IPS-20b (cell line): ENCODE measurements at regions not wholly inside any gene's neighbourhood (a gene's known extent, or its start where the extent isn't known, plus 50 kb on each side); places are given as distances from the start of the nearest gene placed in this dataset.
"Not testable (repeated sequence)": the region's sequence is repeated elsewhere in the genome, so short reads cannot be mapped to it uniquely, and the experiment has no call there.

Experiments
- H3K27ac ChIP-seq: one replicate; pipeline ENCODE4 v1.5.1; 2013; ENCODE audit warnings: low read length
- H3K27me3 ChIP-seq: 2 replicates; pipeline ENCODE4 v1.6.1; 2013; ENCODE audit warnings: mild to moderate bottlenecking, low read length, inconsistent platforms; ENCODE audit not compliant: insufficient read depth
- H3K36me3 ChIP-seq: 2 replicates; pipeline ENCODE4 v1.6.1; 2013; ENCODE audit warnings: low read depth, mild to moderate bottlenecking, inconsistent platforms, low read length, moderate library complexity; ENCODE audit not compliant: insufficient read depth
- H3K4me1 ChIP-seq: 2 replicates; pipeline ENCODE4 v1.6.1; 2013; ENCODE audit warnings: mild to moderate bottlenecking, control low read depth, inconsistent platforms, low read length, moderate library complexity; ENCODE audit not compliant: insufficient read depth
- H3K4me3 ChIP-seq: 2 replicates; pipeline ENCODE4 v1.5.1; 2013; ENCODE audit warnings: mild to moderate bottlenecking, low read length, inconsistent platforms
- H3K9ac ChIP-seq: 2 replicates; pipeline ENCODE4 v1.6.1; 2013; ENCODE audit warnings: low read depth, mild to moderate bottlenecking, inconsistent platforms, low read length, moderate library complexity
- H3K9me3 ChIP-seq: 2 replicates; pipeline ENCODE4 v1.6.1; 2013; ENCODE audit warnings: mild to moderate bottlenecking, low read depth, low read length, inconsistent platforms; ENCODE audit not compliant: insufficient read depth

DNA sequence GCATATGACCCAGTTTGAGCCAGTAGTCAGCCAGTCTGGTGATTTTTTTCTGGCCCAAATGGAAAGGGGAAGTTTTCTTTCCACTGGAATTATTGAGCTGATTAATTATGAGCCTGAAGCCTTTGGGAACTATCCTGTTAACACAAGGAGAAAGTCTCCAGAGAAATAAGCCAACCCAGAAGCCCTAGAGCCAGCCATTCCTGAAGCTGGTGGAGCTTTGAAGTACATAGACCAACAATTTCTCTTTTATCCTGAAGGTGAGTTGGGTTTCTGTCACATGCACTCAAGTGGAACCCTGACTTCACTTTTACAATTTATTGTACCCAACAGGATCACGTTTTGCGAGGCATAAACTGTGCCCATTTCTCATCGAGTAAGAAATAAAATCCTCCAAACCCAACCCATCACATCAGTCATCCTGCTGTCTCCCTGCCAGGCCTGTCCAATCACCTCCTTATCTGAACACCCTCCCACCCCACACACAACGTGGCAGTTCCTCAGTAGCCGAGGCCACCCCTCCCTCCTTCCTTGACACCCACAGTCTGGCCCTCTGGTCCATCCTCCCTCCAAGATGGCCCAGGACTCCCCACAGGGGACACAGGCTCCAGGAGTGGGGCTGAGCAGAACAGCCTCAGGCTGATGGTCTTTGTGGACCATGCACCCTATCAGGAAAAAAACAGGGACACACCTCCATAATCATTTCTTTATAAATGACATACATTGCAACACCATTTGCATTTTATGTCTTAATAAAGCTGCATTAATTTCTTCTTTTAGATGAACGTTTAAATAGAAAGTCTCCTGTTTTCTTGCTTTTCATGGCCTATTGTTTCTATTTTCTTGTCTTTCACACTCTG lies 55.7 kb upstream of the GATA2 start:
- H3K4me3 ChIP-seq, result no peak overlapping the region
- H3K27me3 ChIP-seq, result peaks cover 3% of the 10 kb centered on the region
- no peak overlapping the region for H3K9ac ChIP-seq
- H3K36me3 ChIP-seq, result no peaks in the 10 kb centered on the region
- H3K4me1 ChIP-seq, result peaks cover 4% of the 10 kb centered on the region; the same call in 1 of the 2 replicates
- no peaks in the 10 kb centered on the region for H3K9me3 ChIP-seq
- H3K27ac ChIP-seq, result no peak overlapping the region

DNA sequence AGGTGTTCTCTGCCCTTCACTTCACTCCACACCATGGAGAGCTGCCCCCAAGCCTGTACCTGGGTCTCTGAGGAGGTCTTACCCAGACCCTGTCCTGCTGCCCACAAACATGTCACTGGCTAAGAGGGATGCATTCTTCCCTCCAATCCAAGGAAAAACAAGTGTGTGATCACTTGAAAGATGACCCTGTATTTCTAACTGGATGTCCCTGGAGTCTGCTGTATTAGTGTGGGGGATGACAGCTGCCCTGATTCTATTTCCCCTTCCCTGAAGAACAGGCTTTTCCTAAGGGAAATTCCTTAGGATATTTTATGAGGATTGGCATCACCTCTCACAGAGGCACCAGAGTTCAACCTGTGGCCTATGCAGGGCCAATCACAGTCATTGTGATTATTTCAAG lies 55.0 kb upstream of the GATA2 start:
- no peak overlapping the region for H3K4me3 ChIP-seq
- no peaks in the 10 kb centered on the region for H3K36me3 ChIP-seq
- H3K4me1 ChIP-seq, result peaks cover 4% of the 10 kb centered on the region; the same call in 1 of the 2 replicates
- no peaks in the 10 kb centered on the region for H3K27me3 ChIP-seq
- H3K9ac ChIP-seq, result no peak overlapping the region
- no peaks in the 10 kb centered on the region; the same call in 1 of the 2 replicates for H3K9me3 ChIP-seq
- H3K27ac ChIP-seq, result no peak overlapping the region

DNA sequence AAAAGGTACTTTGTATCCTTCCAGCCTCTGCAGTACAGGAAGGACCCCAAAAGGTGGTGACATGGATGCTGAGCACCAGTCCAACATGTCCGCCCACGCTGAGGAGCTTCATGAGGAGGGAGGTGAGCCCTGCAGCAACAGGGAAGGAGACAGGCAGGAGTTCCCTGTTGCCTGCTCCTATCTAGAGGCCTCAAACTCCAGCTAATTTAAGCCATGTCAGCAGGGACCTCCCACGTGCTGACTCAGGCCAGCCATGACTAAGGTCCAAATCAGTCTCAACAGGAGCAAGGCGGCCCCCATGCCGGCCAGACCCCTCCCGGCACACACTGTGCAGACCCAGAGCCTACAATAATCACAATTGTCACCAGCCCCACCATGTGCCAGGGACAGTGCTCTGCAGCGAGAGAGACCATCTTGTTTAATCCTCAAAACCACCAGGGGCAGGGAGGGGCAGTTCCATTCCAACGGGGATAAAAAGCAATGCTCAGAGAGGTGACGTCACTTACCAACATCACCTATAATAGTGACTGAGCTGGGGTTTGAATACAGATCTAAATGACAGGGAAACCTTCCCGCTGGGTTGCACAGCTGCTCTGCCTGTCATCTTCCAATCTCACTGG lies 54.5 kb upstream of the GATA2 start:
- Histone ChIP-seq H3K9me3 (no peaks in the 10 kb centered on the region; the same call in 1 of the 2 replicates), H3K36me3 (no peaks in the 10 kb centered on the region), H3K27ac (no peak overlapping the region), H3K9ac (no peak overlapping the region), H3K4me1 (peaks cover 4% of the 10 kb centered on the region; the same call in 1 of the 2 replicates), H3K4me3 (no peak overlapping the region), H3K27me3 (no peaks in the 10 kb centered on the region)

DNA sequence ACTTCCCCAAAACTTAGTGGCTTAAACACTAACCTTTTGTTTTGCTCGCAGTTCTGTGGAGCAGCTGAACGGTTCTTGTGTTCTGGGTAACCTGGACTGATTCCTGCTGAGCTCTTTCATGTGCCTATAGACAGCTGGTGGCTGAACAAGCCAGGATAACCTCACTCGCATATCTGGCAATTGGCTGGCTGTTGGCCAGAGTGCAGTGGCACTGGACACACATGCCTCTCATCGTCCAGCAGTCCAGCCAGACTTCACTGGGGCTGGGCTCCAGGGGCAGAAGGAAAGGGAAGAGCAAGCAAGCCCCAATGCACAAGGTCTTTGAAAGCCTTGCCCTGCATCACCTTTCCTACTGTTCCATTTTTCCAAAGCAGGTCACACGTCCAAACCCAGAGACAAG lies 53.6 kb upstream of the GATA2 start:
- no peaks in the 10 kb centered on the region for H3K27me3 ChIP-seq
- H3K36me3 ChIP-seq, result no peaks in the 10 kb centered on the region
- no peak overlapping the region for H3K9ac ChIP-seq
- H3K4me1 ChIP-seq, result peaks cover 4% of the 10 kb centered on the region; the same call in 1 of the 2 replicates
- no peak overlapping the region for H3K27ac ChIP-seq
- H3K9me3 ChIP-seq, result no peaks in the 10 kb centered on the region; the same call in 1 of the 2 replicates
- no peak overlapping the region for H3K4me3 ChIP-seq

DNA sequence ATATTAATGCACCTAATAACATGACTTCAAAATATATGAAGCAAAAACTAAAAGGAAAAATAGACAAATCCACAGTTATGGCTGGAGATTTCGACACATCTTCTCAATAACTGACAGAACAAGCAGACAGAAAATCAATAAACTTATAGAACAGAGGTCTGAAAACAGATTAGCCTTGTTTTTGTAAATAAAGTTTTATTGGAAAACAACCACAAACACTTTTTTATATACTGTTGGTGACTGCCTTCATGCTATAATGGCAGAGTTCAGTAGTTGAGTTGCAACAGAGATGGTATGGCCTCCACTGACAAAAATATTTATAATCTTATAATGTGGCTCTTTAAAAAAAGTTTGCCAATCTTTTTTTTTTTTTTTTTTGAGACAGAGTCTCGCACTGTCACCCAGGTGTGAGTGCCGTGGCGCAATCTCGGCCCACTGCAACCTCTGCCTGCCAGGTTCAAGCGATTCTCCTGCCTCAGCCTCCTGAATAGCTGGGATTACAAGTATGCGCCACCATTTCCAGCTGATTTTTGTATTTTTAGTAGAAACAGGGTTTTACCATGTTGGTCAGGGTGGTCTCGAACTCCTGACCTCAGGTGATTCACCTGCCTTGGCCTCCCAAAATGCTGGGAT lies 52.2 kb upstream of the GATA2 start:
- H3K4me1 ChIP-seq, result peaks cover 4% of the 10 kb centered on the region; the same call in 1 of the 2 replicates

DNA sequence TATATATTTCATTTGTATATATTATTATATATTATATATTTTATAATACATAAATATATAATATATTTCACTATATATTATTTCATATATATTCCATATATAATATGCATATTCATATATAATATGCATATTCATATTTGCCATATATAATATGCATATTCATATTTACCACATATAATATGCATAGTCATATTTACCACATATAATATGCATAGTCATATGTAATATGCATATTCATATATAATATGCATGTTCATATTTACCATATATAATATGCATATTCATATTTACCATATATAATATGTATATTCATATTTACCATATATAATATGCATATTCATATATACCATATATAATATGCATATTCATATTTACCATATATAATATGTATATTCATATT lies 51.2 kb upstream of the GATA2 start:
- H3K36me3 ChIP-seq, result no peaks in the 10 kb centered on the region
- H3K9ac ChIP-seq, result no peak overlapping the region
- H3K27me3 ChIP-seq, result no peaks in the 10 kb centered on the region; the same call in 1 of the 2 replicates
- peaks cover 4% of the 10 kb centered on the region; the same call in 1 of the 2 replicates for H3K4me1 ChIP-seq
- no peaks in the 10 kb centered on the region; the same call in 1 of the 2 replicates for H3K9me3 ChIP-seq
- no peak overlapping the region for H3K27ac ChIP-seq
- no peak overlapping the region for H3K4me3 ChIP-seq

More for the DNA sequence above, 52.2 kb upstream of the GATA2 start:
- Histone ChIP-seq H3K4me3 (no peak overlapping the region), H3K9me3 (no peaks in the 10 kb centered on the region; the same call in 1 of the 2 replicates), H3K36me3 (no peaks in the 10 kb centered on the region), H3K27me3 (no peaks in the 10 kb centered on the region; the same call in 1 of the 2 replicates), H3K27ac (no peak overlapping the region), H3K9ac (no peak overlapping the region)

DNA sequence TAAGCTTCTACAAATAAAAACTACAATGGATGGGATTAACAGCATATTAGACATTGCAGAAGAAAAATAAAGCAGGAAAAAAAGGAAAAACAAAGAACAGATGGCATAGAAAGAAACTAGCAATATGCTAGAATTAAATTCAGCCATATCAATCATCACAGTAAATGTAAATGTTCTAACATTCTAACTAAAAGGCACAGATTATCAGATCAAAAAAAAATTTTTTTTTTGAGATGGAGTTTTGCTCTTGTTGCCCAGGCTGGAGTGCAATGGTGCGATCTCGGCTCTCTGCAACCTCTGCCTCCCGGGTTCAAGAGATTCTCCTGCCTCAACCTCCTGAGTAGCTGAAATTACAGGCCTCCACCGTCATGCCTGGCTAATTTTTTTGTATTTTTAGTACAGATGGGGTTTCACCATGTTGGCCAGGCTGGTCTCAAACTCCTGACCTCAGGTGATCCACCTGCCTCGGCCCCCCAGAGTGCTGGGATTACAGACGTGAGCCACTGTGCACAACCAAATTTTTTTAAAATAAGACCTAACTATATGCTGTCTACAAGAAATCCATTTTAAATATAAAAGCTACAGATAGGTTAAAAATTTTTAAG lies 50.7 kb upstream of the GATA2 start:
- not testable (repeated sequence) for H3K27me3 ChIP-seq

More for the DNA sequence above, 50.7 kb upstream of the GATA2 start:
- H3K9ac ChIP-seq, H3K36me3 ChIP-seq, H3K9me3 ChIP-seq, H3K4me1 ChIP-seq, H3K27ac ChIP-seq, H3K4me3 ChIP-seq: not testable (repeated sequence)
